GM12878 (cell line): ENCODE measurements at regions not wholly inside any gene's neighbourhood (a gene's known extent, or its start where the extent isn't known, plus 50 kb on each side); places are given as distances from the start of the nearest gene placed in this dataset.

Source experiments
- ATAC-seq: fragments of 200-7000 bp; cut with Tn5 transposase; 3 replicates; pipeline ENCODE4 v1.9.1; 2020; ENCODE audit warnings: mild to moderate bottlenecking, moderate library complexity
- BruUV-seq: library from RNA; stranded (reverse); fragments of 400-500 nt; replicated peaks from 2 replicates; lab custom pipeline; 2021; lab: Mats Ljungman, UMichigan
- CTCF ChIA-PET: fragments of 300-600 bp; sonication (Branson Sonifier 250); formaldehyde crosslinking; extraction: SDS; loops from one replicate; lab custom pipeline; 2021; ENCODE audit warnings: inconsistent platforms; lab: Yijun Ruan, JAX
- POLR2A ChIA-PET: fragments of 350-600 bp; formaldehyde crosslinking; extraction: SDS; loops from one replicate; lab custom pipeline; 2021; ENCODE audit warnings: inconsistent platforms; lab: Charles Lee
- RAD21 ChIA-PET: fragments of 300-600 bp; sonication (Branson Sonifier 250); formaldehyde crosslinking; loops from one replicate; lab custom pipeline; 2023; ENCODE audit warnings: antibody characterized with exemption; ENCODE audit not compliant: unreplicated experiment; lab: Charles Lee
- SMC1A ChIA-PET: fragments of 300-600 bp; sonication (Branson Sonifier 250); formaldehyde crosslinking; loops from one replicate; lab custom pipeline; 2023; ENCODE audit not compliant: unreplicated experiment, uncharacterized antibody; lab: Charles Lee
- DNase-seq: peaks from one replicate; pipeline ENCODE4 v3.0.0-alpha.2; 2011; ENCODE audit warnings: low read depth, low spot score
- FAIRE-seq: peaks from 3 replicates; lab custom pipeline; 2011; peaks lifted over from hg19 to GRCh38; lab: Jason Lieb, UNC
- H2AFZ ChIP-seq: 2 replicates; pipeline ENCODE4 v1.6.0; 2011; ENCODE audit warnings: low read depth, low read length, control low read depth; ENCODE audit not compliant: control insufficient read depth
- H3K27ac ChIP-seq: 2 replicates; pipeline ENCODE4 v1.5.1; 2011; ENCODE audit warnings: control low read depth; ENCODE audit not compliant: control insufficient read depth, insufficient read depth
- H3K27me3 ChIP-seq, 2 experiments: replicated peaks in 1 of 2; 2 replicates each; pipeline versions ENCODE4 v1.6.0 to v1.6.1; 2011; ENCODE audit warnings: low read length in 1 of 2; ENCODE audit not compliant: control insufficient read depth in 2 of 2, insufficient read depth in 2 of 2
- H3K36me3 ChIP-seq, 2 experiments: 2 replicates each; pipeline ENCODE4 v1.5.1; 2011; ENCODE audit warnings: low read length in 1 of 2; ENCODE audit not compliant: control insufficient read depth in 2 of 2, insufficient read depth in 2 of 2
- H3K4me1 ChIP-seq: 2 replicates; pipeline ENCODE4 v1.6.1; 2011; ENCODE audit warnings: mild to moderate bottlenecking, low read length, moderate library complexity, mixed read lengths; ENCODE audit not compliant: control insufficient read depth, insufficient read depth
- H3K4me2 ChIP-seq: 2 replicates; pipeline ENCODE4 v1.6.0; 2011; ENCODE audit warnings: control low read depth; ENCODE audit not compliant: control insufficient read depth, insufficient read depth
- H3K4me3 ChIP-seq: fragments of 200-600 bp; sonication (generic); 2 replicates; pipeline ENCODE4 v1.5.1; 2016
- H3K79me2 ChIP-seq: 2 replicates; pipeline ENCODE4 v1.6.0; 2011; ENCODE audit warnings: low read length; ENCODE audit not compliant: control insufficient read depth, insufficient read depth
- H3K9ac ChIP-seq: 2 replicates; pipeline ENCODE4 v1.8.0; 2011; ENCODE audit warnings: low read length, control low read depth, mixed read lengths; ENCODE audit not compliant: control insufficient read depth, insufficient read depth
- H3K9me3 ChIP-seq: replicated peaks from 3 replicates; pipeline ENCODE4 v1.5.1; 2011; ENCODE audit warnings: mild to moderate bottlenecking, low read length; ENCODE audit not compliant: control insufficient read depth, insufficient read depth
- H4K20me1 ChIP-seq: 2 replicates; pipeline ENCODE4 v1.6.0; 2011; ENCODE audit not compliant: control insufficient read depth, insufficient read depth
- BHLHE40 ChIP-seq, 2 experiments: fragments of 450-650 bp in 1 of 2; IDR thresholded peaks; 2 replicates each; pipeline ENCODE4 v1.6.1; 2011 to 2017; ENCODE audit warnings: low read depth in 2 of 2, borderline replicate concordance in 1 of 2, improper control_type of control experiment in 1 of 2, low read length in 1 of 2, mild to moderate bottlenecking in 1 of 2
- CHD1 ChIP-seq: IDR thresholded peaks from 2 replicates; pipeline ENCODE4 v1.6.1; 2012; ENCODE audit warnings: low read depth, low read length, improper control_type of control experiment
- NFXL1 ChIP-seq: fragments of 450-650 bp; IDR thresholded peaks from 2 replicates; pipeline ENCODE4 v1.6.1; 2017; ENCODE audit warnings: antibody characterized with exemption, mild to moderate bottlenecking, borderline replicate concordance
- RUNX3 ChIP-seq: IDR thresholded peaks from 2 replicates; pipeline ENCODE4 v1.6.1; 2012; ENCODE audit warnings: low read length, inconsistent platforms
- SIX5 ChIP-seq: IDR thresholded peaks from 2 replicates; pipeline ENCODE4 v1.6.1; 2011; ENCODE audit warnings: mild to moderate bottlenecking, low read depth, low read length, moderate library complexity; ENCODE audit not compliant: severe bottlenecking
- SRF ChIP-seq, 2 experiments: IDR thresholded peaks; 2 replicates each; pipeline ENCODE4 v1.6.1; 2011; ENCODE audit warnings: low read depth in 2 of 2, low read length in 2 of 2, mild to moderate bottlenecking in 1 of 2, moderate library complexity in 1 of 2
- TAF1 ChIP-seq: IDR thresholded peaks from 2 replicates; pipeline ENCODE4 v1.6.1; 2011; ENCODE audit warnings: mild to moderate bottlenecking, low read depth, low read length, borderline replicate concordance
- TBL1XR1 ChIP-seq: IDR thresholded peaks from 2 replicates; pipeline ENCODE4 v1.6.1; 2012; ENCODE audit warnings: low read depth, low read length, improper control_type of control experiment
- TCF12 ChIP-seq: IDR thresholded peaks from 2 replicates; pipeline ENCODE4 v1.6.1; 2011; ENCODE audit warnings: low read depth, mild to moderate bottlenecking, low read length
- TCF3 ChIP-seq: IDR thresholded peaks from 2 replicates; pipeline ENCODE4 v1.6.1; 2012; ENCODE audit warnings: low read depth, mild to moderate bottlenecking, low read length, borderline replicate concordance; ENCODE audit not compliant: insufficient read depth
- ZNF384 ChIP-seq: IDR thresholded peaks from 2 replicates; pipeline ENCODE4 v1.6.1; 2012; ENCODE audit warnings: low read depth, mild to moderate bottlenecking, low read length, improper control_type of control experiment, borderline replicate concordance
- WGBS: methylation state at CpG from one replicate; pipeline ENCODE4 v1.1.6; 2016; ENCODE audit warnings: low lambda C conversion rate; ENCODE audit not compliant: insufficient replicate concordance, insufficient coverage; ENCODE audit errors: missing lambda C conversion rate; 5-methylcytosine and 5-hydroxymethylcytosine counted together
- in situ Hi-C: fragments of 300-500 bp; cut with MboI; formaldehyde crosslinking; loops from 9 replicates; pipeline ENCODE4 v1.14.3; 2018; ENCODE audit warnings: mixed read lengths
- intact Hi-C: fragments of 100-400 bp; cut with micrococcal nuclease; formaldehyde crosslinking; loops from one replicate; pipeline ENCODE4 v1.14.2; 2022; ENCODE audit not compliant: unreplicated experiment
- TF ChIP-seq, protein P1 (sequence below): fragments of 450-650 bp; IDR thresholded peaks from 2 replicates; pipeline ENCODE4 v1.6.1; 2017; ENCODE audit warnings: borderline replicate concordance
- TF ChIP-seq, protein P2 (sequence below): IDR thresholded peaks from 2 replicates; pipeline ENCODE4 v1.6.1; 2011; ENCODE audit warnings: borderline replicate concordance, low read depth, mild to moderate bottlenecking, moderate library complexity, low read length; ENCODE audit not compliant: insufficient read depth, poor library complexity, severe bottlenecking
- TF ChIP-seq, protein P3 (sequence below): IDR thresholded peaks from 2 replicates; pipeline ENCODE4 v1.6.1; 2011; ENCODE audit warnings: mild to moderate bottlenecking, low read depth, low read length, moderate library complexity; ENCODE audit not compliant: insufficient replicate concordance

DNA sequence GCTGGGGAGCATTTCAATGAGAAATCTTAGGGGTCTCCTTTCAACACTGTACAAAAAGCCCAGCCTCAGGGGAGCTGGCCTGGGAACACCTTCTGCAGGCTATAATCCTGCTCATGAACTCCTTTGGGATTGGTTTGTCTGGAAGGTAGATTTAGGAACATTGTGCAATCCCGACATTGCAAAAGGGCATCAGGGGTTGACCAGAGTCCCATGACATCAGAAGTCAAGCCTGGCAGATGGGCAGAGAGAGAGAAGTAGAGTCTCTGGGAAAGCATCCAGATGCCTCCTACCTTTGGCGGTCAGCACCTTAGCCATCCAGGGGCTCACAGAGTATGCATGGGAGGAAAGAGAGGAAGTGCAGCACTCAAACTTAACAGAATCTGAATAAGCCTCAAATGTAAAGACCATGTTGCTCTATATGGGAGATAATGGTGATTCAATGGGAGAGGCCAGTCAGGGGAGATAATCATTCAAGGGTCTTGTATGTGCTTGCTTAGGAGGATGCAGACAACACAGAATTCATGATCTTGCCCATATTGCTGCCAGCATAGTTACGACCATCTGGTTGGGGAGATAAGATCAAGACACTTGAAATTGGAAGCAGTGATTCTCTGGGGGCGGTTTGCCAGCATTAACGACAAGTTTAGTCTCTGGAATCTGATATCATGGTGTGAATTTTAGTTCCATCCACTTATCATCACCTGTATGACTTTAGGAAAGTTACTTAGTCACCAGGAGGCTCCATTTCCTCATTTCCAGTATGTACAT, 58.3 kb upstream of the UPP2 start:
- BruUV-seq, result no TSS peak
- intact Hi-C loops (no loop called here), in situ Hi-C loops (no loop called here)
- Histone ChIP-seq H3K4me2 (no peak overlapping the region), H3K27ac (no peak overlapping the region), H3K36me3 (no peaks in the 10 kb centered on the region), H2AFZ (no peak overlapping the region), H3K9ac (no peak overlapping the region), H3K79me2 (no peaks in the 10 kb centered on the region), H3K27me3 (no peaks in the 10 kb centered on the region), H3K4me3 (no peak overlapping the region), H3K9me3 (no peaks in the 10 kb centered on the region), H3K4me1 (no peaks in the 10 kb centered on the region), H4K20me1 (no peaks in the 10 kb centered on the region)
- WGBS, result 45% methylated on average over 5 of the region's 5 CpGs
- DNase-seq (no peak), FAIRE-seq (no peak), ATAC-seq (no peak)
- ChIA-PET RAD21 (no interaction called here), POLR2A (no interaction called here), CTCF (no interaction called here), SMC1A (no interaction called here)
- TF ChIP-seq RUNX3, result no peak
- no peak for TF ChIP-seq NFXL1
- TF ChIP-seq ZNF384, result no peak
- TF ChIP-seq TCF12, result no peak
- no peak for TF ChIP-seq TCF3
- TF ChIP-seq, protein P1, sequence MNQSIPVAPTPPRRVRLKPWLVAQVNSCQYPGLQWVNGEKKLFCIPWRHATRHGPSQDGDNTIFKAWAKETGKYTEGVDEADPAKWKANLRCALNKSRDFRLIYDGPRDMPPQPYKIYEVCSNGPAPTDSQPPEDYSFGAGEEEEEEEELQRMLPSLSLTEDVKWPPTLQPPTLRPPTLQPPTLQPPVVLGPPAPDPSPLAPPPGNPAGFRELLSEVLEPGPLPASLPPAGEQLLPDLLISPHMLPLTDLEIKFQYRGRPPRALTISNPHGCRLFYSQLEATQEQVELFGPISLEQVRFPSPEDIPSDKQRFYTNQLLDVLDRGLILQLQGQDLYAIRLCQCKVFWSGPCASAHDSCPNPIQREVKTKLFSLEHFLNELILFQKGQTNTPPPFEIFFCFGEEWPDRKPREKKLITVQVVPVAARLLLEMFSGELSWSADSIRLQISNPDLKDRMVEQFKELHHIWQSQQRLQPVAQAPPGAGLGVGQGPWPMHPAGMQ, result no peak

DNA sequence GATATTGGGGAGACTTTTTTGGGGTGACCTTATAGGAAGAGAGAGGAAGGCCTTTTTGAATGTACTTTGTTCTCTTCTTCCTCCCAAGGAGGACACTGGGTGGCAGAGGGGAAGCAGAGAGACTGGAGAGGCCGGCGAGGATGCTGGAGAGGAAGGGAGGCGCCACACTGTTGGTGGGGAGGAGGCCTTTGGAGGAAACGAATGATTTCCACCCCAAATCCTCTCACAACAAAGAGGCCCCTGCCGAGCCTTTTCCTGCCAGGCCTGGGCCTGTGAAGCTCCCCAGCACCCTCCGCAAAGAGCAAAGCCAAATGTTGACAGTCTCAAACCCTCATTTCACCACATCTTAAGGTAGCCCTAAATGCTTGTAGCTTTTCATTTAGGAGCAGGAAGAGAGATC, 59.0 kb upstream of the UPP2 start:
- H3K36me3 ChIP-seq, result no peaks in the 10 kb centered on the region
- H3K9me3 ChIP-seq, result no peaks in the 10 kb centered on the region
- BruUV-seq, result no TSS peak
- ChIA-PET POLR2A (no interaction called here), SMC1A (no interaction called here), RAD21 (no interaction called here), CTCF (no interaction called here)
- H3K4me1 ChIP-seq, result no peaks in the 10 kb centered on the region
- no peak overlapping the region for H2AFZ ChIP-seq
- no peak overlapping the region for H3K27ac ChIP-seq
- WGBS, result 41% methylated on average over 6 of the region's 6 CpGs
- in situ Hi-C loops (no loop called here), intact Hi-C loops (no loop called here)
- H3K4me3 ChIP-seq, result no peak overlapping the region
- no peak for FAIRE-seq
- ATAC-seq, result no peak
- no peaks in the 10 kb centered on the region for H3K79me2 ChIP-seq
- no peak overlapping the region for H3K4me2 ChIP-seq
- no peak overlapping the region for H3K9ac ChIP-seq
- no peak for DNase-seq
- no peaks in the 10 kb centered on the region for H4K20me1 ChIP-seq
- H3K27me3 ChIP-seq, result no peaks in the 10 kb centered on the region
- TF ChIP-seq CHD1, result no peak
- TF ChIP-seq SIX5, result no peak
- TF ChIP-seq, protein P2, sequence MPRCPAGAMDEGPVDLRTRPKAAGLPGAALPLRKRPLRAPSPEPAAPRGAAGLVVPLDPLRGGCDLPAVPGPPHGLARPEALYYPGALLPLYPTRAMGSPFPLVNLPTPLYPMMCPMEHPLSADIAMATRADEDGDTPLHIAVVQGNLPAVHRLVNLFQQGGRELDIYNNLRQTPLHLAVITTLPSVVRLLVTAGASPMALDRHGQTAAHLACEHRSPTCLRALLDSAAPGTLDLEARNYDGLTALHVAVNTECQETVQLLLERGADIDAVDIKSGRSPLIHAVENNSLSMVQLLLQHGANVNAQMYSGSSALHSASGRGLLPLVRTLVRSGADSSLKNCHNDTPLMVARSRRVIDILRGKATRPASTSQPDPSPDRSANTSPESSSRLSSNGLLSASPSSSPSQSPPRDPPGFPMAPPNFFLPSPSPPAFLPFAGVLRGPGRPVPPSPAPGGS, result no peak
- TF ChIP-seq, protein P3, sequence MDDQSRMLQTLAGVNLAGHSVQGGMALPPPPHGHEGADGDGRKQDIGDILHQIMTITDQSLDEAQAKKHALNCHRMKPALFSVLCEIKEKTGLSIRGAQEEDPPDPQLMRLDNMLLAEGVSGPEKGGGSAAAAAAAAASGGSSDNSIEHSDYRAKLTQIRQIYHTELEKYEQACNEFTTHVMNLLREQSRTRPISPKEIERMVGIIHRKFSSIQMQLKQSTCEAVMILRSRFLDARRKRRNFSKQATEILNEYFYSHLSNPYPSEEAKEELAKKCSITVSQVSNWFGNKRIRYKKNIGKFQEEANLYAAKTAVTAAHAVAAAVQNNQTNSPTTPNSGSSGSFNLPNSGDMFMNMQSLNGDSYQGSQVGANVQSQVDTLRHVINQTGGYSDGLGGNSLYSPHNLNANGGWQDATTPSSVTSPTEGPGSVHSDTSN, result no peak
- no peak for TF ChIP-seq SRF (IDR thresholded peaks at IDR 0.05; ENCODE audit: low read depth in 2 of 2, low read length in 2 of 2)
- no peak for TF ChIP-seq BHLHE40 (IDR thresholded peaks at IDR 0.05; ENCODE audit: borderline replicate concordance in 1 of 2, low read depth in 2 of 2, low read length in 1 of 2)
- TF ChIP-seq TBL1XR1, result no peak
- TF ChIP-seq TAF1, result no peak
